B cell (primary cell): ENCODE measurements at regions not wholly inside any gene's neighbourhood (a gene's known extent, or its start where the extent isn't known, plus 50 kb on each side); places are given as distances from the start of the nearest gene placed in this dataset.

Experiments used
- ATAC-seq: fragments of 200-7000 bp; cut with Tn5 transposase; one replicate; pipeline ENCODE4 v1.10.0; 2021; ENCODE audit warnings: low read depth, mild to moderate bottlenecking, moderate number of reproducible peaks, moderate library complexity
- CTCF ChIA-PET: fragments of 350-600 bp; sonication (Branson Sonifier 250); formaldehyde crosslinking; loops from one replicate; lab custom pipeline; 2021; ENCODE audit warnings: antibody characterized with exemption, inconsistent platforms; lab: Charles Lee
- POLR2A ChIA-PET: fragments of 350-600 bp; sonication (Branson Sonifier 250); formaldehyde crosslinking; loops from one replicate; lab custom pipeline; 2021; ENCODE audit warnings: antibody characterized with exemption; lab: Charles Lee
- DNase-seq: peaks from one replicate; pipeline ENCODE4 v3.0.0; 2013
- H2AFZ ChIP-seq: 2 replicates; pipeline ENCODE4 v1.6.1; 2012; ENCODE audit warnings: mild to moderate bottlenecking, low read depth, low read length; ENCODE audit not compliant: insufficient read depth, poor library complexity, severe bottlenecking
- H3K27ac ChIP-seq, 2 donors: 1 replicate in 1 of 2; 2 replicates in 1 of 2; pipeline ENCODE4 v1.5.1; 2012 to 2013; ENCODE audit warnings: low read length in 2 of 2, mild to moderate bottlenecking in 2 of 2, moderate library complexity in 1 of 2
- H3K27me3 ChIP-seq, 4 experiments: fragments of 200-600 bp in 1 of 4; sonication (generic) in 1 of 4; replicated peaks in 1 of 4; 1 replicate in 2 of 4; 2 replicates in 2 of 4; pipeline versions ENCODE4 v1.6.1 to v1.7.0; 2013 to 2016; ENCODE audit warnings: low read length in 3 of 4, mild to moderate bottlenecking in 2 of 4, mixed read lengths in 1 of 4, moderate library complexity in 1 of 4; ENCODE audit not compliant: insufficient read depth in 4 of 4, control insufficient read depth in 3 of 4; ENCODE audit errors: control extremely low read depth in 1 of 4
- H3K36me3 ChIP-seq, 2 experiments: replicated peaks in 1 of 2; 1 replicate in 1 of 2; 2 replicates in 1 of 2; pipeline versions ENCODE4 v1.6.1 to v1.7.1; 2013; ENCODE audit warnings: low read length in 1 of 2; ENCODE audit not compliant: insufficient read depth in 2 of 2, control insufficient read depth in 1 of 2; ENCODE audit errors: control extremely low read depth in 1 of 2, extremely low read depth in 1 of 2
- H3K4me1 ChIP-seq, 2 donors: fragments of 200-600 bp in 1 of 2; sonication (generic) in 1 of 2; 1 replicate in 1 of 2; 2 replicates in 1 of 2; pipeline versions ENCODE4 v1.5.1 to v1.6.1; 2013 to 2017; ENCODE audit warnings: low read length in 2 of 2; ENCODE audit not compliant: control insufficient read depth in 2 of 2, insufficient read depth in 2 of 2
- H3K4me2 ChIP-seq: replicated peaks from 2 replicates; pipeline ENCODE3; 2012; ENCODE audit warnings: mild to moderate bottlenecking, low read depth, low read length; ENCODE audit not compliant: poor library complexity, severe bottlenecking
- H3K4me3 ChIP-seq, 5 experiments: fragments of 200-600 bp in 1 of 5; sonication (generic) in 1 of 5; 1 replicate in 3 of 5; 2 replicates in 2 of 5; pipeline versions ENCODE4 v1.5.1 to v1.7.0; 2011 to 2016; ENCODE audit warnings: low read length in 4 of 5, mild to moderate bottlenecking in 4 of 5, low read depth in 2 of 5, control low read depth in 1 of 5, moderate library complexity in 1 of 5; ENCODE audit not compliant: insufficient read depth in 1 of 5; ENCODE audit errors: control extremely low read depth in 1 of 5, extremely low read depth in 1 of 5
- H3K79me2 ChIP-seq: fragments of 200-600 bp; sonication (generic); one replicate; pipeline ENCODE4 v1.6.0; 2016; ENCODE audit warnings: low read length; ENCODE audit not compliant: control insufficient read depth, insufficient read depth
- H3K9ac ChIP-seq: fragments of 200-600 bp; sonication (generic); 2 replicates; pipeline ENCODE4 v1.6.1; 2017; ENCODE audit warnings: mild to moderate bottlenecking, low read length, moderate library complexity
- H3K9me3 ChIP-seq, 3 donors: one replicate each; pipeline versions ENCODE4 v1.6.1 to v1.7.1; 2013; ENCODE audit warnings: low read length in 2 of 3; ENCODE audit not compliant: control insufficient read depth in 2 of 3, insufficient read depth in 1 of 3; ENCODE audit errors: control extremely low read depth in 1 of 3
- H4K20me1 ChIP-seq: 2 replicates; pipeline ENCODE4 v1.6.0; 2012; ENCODE audit warnings: mild to moderate bottlenecking, low read length; ENCODE audit not compliant: insufficient read depth, control insufficient read depth, poor library complexity, severe bottlenecking
- H3K27ac Mint-ChIP-seq: one replicate; pipeline ENCODE4 v1.8.0; 2021; ENCODE audit warnings: mixed read lengths
- H3K27me3 Mint-ChIP-seq: one replicate; pipeline ENCODE4 v1.8.0; 2021; ENCODE audit warnings: mixed read lengths
- H3K4me1 Mint-ChIP-seq: one replicate; pipeline ENCODE4 v1.8.0; 2021; ENCODE audit warnings: mixed read lengths
- H3K4me3 Mint-ChIP-seq: one replicate; pipeline ENCODE4 v1.8.0; 2021; ENCODE audit warnings: mixed read lengths
- H3K9me3 Mint-ChIP-seq: one replicate; pipeline ENCODE4 v1.8.0; 2022; ENCODE audit warnings: mixed read lengths; ENCODE audit not compliant: insufficient read depth
- EZH2 ChIP-seq: IDR thresholded peaks from 2 replicates; pipeline ENCODE4 v1.6.1; 2012; ENCODE audit warnings: borderline replicate concordance, low read depth, mild to moderate bottlenecking, moderate library complexity, low read length; ENCODE audit not compliant: insufficient read depth, poor library complexity, severe bottlenecking
- WGBS: methylation state at CpG from one replicate; pipeline ENCODE4 v1.1.5; 2013; ENCODE audit warnings: missing lambda C conversion rate; ENCODE audit not compliant: insufficient coverage; 5-methylcytosine and 5-hydroxymethylcytosine counted together
- intact Hi-C: fragments of 100-400 bp; cut with micrococcal nuclease; formaldehyde crosslinking; loops from one replicate; pipeline ENCODE4 v1.10.0; 2022
- TF ChIP-seq, protein P1 (sequence below): fragments of 200-600 bp; IDR thresholded peaks from one replicate; pipeline ENCODE4 v1.8.0; 2022; ENCODE audit warnings: antibody characterized with exemption, mild to moderate bottlenecking

DNA sequence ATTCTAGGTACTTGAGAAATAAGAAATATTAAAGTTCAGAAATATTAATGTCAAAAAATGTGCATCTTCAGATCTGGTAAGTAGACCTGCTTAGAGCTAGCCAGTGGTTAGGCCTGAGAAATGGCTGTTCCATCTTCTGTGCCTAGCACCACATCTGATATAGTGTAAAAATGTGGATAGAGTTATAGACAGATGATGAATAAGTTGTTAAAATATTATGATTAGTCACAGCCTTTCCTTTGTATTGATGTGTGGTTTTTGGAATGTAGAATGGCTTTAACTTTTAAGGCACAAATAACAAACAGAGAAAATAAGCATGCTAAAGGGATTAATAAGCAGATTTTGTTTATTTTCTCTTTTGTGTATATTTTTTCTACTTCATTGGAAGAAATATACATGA lies 133.5 kb upstream of the NUDT6 start:
- H3K4me1 Mint-ChIP-seq, result no peaks in the 10 kb centered on the region
- Histone ChIP-seq H3K27me3 (no peaks in the 10 kb centered on the region), H3K36me3 (peaks cover 0 to 9% of the 10 kb centered on the region in 2 experiments), H3K4me2 (no peak overlapping the region), H3K4me3 (no peak overlapping the region), H3K9ac (no peak overlapping the region), H2AFZ (no peak overlapping the region), H3K9me3 (peaks cover 6 to 25% (median 19%) of the 10 kb centered on the region in 3 donors), H3K27ac (no peak overlapping the region), H3K79me2 (peaks cover 8% of the 10 kb centered on the region), H3K4me1 (no peaks in the 10 kb centered on the region), H4K20me1 (no peaks in the 10 kb centered on the region)
- intact Hi-C loops, result no loop called here
- no peak overlapping the region for H3K27ac Mint-ChIP-seq
- CTCF ChIA-PET, result no interaction called here
- TF ChIP-seq, protein P1, sequence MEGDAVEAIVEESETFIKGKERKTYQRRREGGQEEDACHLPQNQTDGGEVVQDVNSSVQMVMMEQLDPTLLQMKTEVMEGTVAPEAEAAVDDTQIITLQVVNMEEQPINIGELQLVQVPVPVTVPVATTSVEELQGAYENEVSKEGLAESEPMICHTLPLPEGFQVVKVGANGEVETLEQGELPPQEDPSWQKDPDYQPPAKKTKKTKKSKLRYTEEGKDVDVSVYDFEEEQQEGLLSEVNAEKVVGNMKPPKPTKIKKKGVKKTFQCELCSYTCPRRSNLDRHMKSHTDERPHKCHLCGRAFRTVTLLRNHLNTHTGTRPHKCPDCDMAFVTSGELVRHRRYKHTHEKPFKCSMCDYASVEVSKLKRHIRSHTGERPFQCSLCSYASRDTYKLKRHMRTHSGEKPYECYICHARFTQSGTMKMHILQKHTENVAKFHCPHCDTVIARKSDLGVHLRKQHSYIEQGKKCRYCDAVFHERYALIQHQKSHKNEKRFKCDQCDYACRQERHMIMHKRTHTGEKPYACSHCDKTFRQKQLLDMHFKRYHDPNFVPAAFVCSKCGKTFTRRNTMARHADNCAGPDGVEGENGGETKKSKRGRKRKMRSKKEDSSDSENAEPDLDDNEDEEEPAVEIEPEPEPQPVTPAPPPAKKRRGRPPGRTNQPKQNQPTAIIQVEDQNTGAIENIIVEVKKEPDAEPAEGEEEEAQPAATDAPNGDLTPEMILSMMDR, result no peak
- TF ChIP-seq EZH2, result no peak
- POLR2A ChIA-PET, result no interaction called here
- no peak overlapping the region for H3K4me3 Mint-ChIP-seq
- H3K27me3 Mint-ChIP-seq, result no peaks in the 10 kb centered on the region
- H3K9me3 Mint-ChIP-seq, result peaks cover 20% of the 10 kb centered on the region
- no peak for DNase-seq
- no peak for ATAC-seq

DNA sequence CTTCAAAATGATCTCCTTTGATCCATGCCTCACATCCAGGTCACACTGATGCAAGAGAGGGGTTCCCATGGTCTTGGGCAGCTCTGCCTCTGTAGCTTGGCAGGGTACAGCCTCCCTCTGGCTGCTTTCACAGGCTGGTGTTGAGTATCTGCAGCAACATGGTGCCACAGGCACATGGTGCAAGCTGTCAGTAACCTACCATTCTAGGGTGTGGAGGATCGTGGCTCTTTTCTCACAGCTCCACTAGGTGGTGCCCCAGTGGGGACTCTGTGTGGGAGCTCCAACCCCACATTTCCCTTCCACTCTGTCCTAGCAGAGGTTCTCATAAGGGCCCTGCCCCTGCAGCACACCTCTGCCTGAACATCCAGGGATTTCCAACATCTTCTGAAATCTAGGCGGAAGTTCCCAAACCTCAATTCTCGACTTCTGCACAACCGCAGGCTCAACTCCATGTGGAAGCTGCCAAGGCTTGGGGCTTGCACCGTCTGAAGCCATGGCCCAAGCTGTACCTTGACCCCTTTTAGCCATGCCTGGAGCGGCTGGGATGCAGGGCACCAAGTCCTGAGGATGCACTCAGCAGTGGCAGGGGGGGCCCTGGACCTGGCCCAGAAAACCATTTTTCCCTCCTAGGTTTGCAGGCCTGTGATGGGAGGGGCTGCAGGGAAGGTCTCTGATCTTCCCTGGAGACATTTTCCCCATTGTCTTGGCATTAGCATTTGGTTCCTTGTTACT lies 137.8 kb upstream of the NUDT6 start:
- H3K4me1 Mint-ChIP-seq, result no peaks in the 10 kb centered on the region
- H3K4me2 ChIP-seq, result no peak overlapping the region
- no peak for ATAC-seq
- H3K27ac Mint-ChIP-seq, result no peak overlapping the region
- H3K27me3 ChIP-seq, result no peaks in the 10 kb centered on the region
- DNase-seq, result no peak
- no peak overlapping the region for H3K27ac ChIP-seq
- H3K4me3 ChIP-seq, result no peak overlapping the region
- no peaks in the 10 kb centered on the region for H3K79me2 ChIP-seq
- POLR2A ChIA-PET, result no interaction called here
- no peaks in the 10 kb centered on the region for H3K4me1 ChIP-seq
- TF ChIP-seq EZH2, result no peak
- TF ChIP-seq, protein P1, result no peak
- no peaks in the 10 kb centered on the region for H4K20me1 ChIP-seq
- CTCF ChIA-PET, result no interaction called here
- H3K9me3 ChIP-seq, result peaks cover 0 to 16% (median 0%) of the 10 kb centered on the region in 3 donors
- peaks cover 0 to 10% of the 10 kb centered on the region in 2 experiments for H3K36me3 ChIP-seq
- 97% methylated on average over 6 of the region's 6 CpGs for WGBS
- H2AFZ ChIP-seq, result no peak overlapping the region
- intact Hi-C loops, result no loop called here
- no peak overlapping the region for H3K4me3 Mint-ChIP-seq
- H3K9me3 Mint-ChIP-seq, result peaks cover 13% of the 10 kb centered on the region
- no peak overlapping the region for H3K9ac ChIP-seq
- H3K27me3 Mint-ChIP-seq, result no peaks in the 10 kb centered on the region
